ENCODE measurements at regions not wholly inside any gene's neighbourhood (a gene's known extent, or its start where the extent isn't known, plus 50 kb on each side); places are given as distances from the start of the nearest gene placed in this dataset.

DNA sequence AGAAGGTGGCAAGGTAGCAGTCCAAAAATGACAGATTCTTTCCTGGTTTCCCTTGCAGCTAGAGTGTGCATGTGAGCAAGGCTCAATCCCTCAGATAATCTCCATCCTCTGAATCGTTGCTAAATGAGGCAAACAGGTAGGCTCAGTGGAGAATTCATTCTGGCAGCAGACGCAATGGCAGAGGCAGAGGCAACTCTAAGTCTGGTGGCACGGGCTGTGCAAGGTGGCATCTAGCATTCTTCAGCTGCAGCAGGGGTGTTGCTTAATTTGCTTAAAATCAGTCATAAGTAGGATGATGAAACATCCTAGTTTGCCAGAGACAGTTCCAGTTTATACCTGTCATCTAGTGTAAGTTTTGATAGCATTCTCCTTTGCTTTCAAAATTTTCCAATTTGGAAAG lies 391.1 kb upstream of the MEX3C start:
- 78 to 85% methylated on average over 3 of the region's 3 CpGs for WGBS, 2 donors
- Histone ChIP-seq H3K4me3 (no peak overlapping the region), H3K27ac (ENCODE audit: low read depth in 1 of 2, low read length in 1 of 2) (no peak overlapping the region), H3K27me3 (ENCODE audit: control insufficient read depth in 3 of 3, insufficient read depth in 3 of 3, low read length in 2 of 3) (no peaks in the 10 kb centered on the region), H3K4me1 (ENCODE audit: control insufficient read depth in 5 of 5, insufficient read depth in 5 of 5, low read length in 5 of 5) (no peaks in the 10 kb centered on the region), H3K9me3 (ENCODE audit: control insufficient read depth in 4 of 4, insufficient read depth in 3 of 4, low read length in 3 of 4) (no peaks in the 10 kb centered on the region), H3K9ac (ENCODE audit: insufficient read depth in 1 of 2, low read length in 2 of 2) (no peak overlapping the region), H3K36me3 (ENCODE audit: control insufficient read depth in 4 of 4, insufficient read depth in 4 of 4, low read length in 4 of 4) (no peaks in the 10 kb centered on the region)
- TF ChIP-seq, protein P1, sequence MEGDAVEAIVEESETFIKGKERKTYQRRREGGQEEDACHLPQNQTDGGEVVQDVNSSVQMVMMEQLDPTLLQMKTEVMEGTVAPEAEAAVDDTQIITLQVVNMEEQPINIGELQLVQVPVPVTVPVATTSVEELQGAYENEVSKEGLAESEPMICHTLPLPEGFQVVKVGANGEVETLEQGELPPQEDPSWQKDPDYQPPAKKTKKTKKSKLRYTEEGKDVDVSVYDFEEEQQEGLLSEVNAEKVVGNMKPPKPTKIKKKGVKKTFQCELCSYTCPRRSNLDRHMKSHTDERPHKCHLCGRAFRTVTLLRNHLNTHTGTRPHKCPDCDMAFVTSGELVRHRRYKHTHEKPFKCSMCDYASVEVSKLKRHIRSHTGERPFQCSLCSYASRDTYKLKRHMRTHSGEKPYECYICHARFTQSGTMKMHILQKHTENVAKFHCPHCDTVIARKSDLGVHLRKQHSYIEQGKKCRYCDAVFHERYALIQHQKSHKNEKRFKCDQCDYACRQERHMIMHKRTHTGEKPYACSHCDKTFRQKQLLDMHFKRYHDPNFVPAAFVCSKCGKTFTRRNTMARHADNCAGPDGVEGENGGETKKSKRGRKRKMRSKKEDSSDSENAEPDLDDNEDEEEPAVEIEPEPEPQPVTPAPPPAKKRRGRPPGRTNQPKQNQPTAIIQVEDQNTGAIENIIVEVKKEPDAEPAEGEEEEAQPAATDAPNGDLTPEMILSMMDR (IDR thresholded peaks at IDR 0.05; ENCODE audit: control extremely low read depth, extremely low read depth) = no peak
- DNase-seq (no peak), ATAC-seq (ENCODE audit: insufficient read depth, low FRiP score) (no peak)

DNA sequence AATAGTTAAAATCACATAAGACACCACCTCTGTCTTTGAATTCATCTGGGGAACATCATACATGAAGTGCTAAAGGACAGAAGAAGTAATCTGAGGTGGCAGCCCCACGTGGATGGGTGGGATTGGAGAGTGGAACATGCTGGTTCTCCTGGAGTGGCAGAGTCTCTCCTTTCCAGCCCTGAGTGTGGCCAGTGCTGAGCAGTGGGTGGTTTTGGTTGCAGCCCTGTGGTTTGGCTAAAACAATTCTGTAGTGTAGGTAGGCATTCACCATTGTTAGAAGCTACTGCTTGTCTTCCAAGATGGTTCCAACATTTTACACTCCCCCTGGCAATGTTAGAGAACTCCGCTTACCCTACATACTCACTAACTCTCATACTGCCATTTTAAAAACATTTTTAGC lies 396.4 kb upstream of the MEX3C start:
- H3K9ac ChIP-seq (ENCODE audit: insufficient read depth in 1 of 2, low read length in 2 of 2) = no peak overlapping the region
- no peaks in the 10 kb centered on the region for H3K36me3 ChIP-seq (ENCODE audit: control insufficient read depth in 4 of 4, insufficient read depth in 4 of 4, low read length in 4 of 4)
- no peak overlapping the region for H3K4me3 ChIP-seq
- WGBS, 2 donors = 76 to 78% methylated on average over 2 of the region's 2 CpGs
- no peaks in the 10 kb centered on the region for H3K27me3 ChIP-seq (ENCODE audit: control insufficient read depth in 3 of 3, insufficient read depth in 3 of 3, low read length in 2 of 3)
- DNase-seq (no peak), ATAC-seq (ENCODE audit: insufficient read depth, low FRiP score) (no peak)
- TF ChIP-seq, protein P1 (IDR thresholded peaks at IDR 0.05; ENCODE audit: control extremely low read depth, extremely low read depth) = no peak
- H3K4me1 ChIP-seq (ENCODE audit: control insufficient read depth in 5 of 5, insufficient read depth in 5 of 5, low read length in 5 of 5) = no peaks in the 10 kb centered on the region
- H3K27ac ChIP-seq (ENCODE audit: low read depth in 1 of 2, low read length in 1 of 2) = no peak overlapping the region
- peaks cover 0 to 7% (median 0%) of the 10 kb centered on the region in 4 donors for H3K9me3 ChIP-seq (ENCODE audit: control insufficient read depth in 4 of 4, insufficient read depth in 3 of 4, low read length in 3 of 4)

GRCh38 chr18:51603111-51603510 lies 405.6 kb upstream of the MEX3C start:
- no peaks in the 10 kb centered on the region for H3K27me3 ChIP-seq (ENCODE audit: control insufficient read depth in 3 of 3, insufficient read depth in 3 of 3, low read length in 2 of 3)
- H3K9ac ChIP-seq (ENCODE audit: insufficient read depth in 1 of 2, low read length in 2 of 2) = no peak overlapping the region
- ATAC-seq (ENCODE audit: insufficient read depth, low FRiP score) (no peak), DNase-seq (no peak)
- TF ChIP-seq, protein P1 (IDR thresholded peaks at IDR 0.05; ENCODE audit: control extremely low read depth, extremely low read depth) = no peak
- H3K4me3 ChIP-seq = no peak overlapping the region
- no peaks in the 10 kb centered on the region for H3K36me3 ChIP-seq (ENCODE audit: control insufficient read depth in 4 of 4, insufficient read depth in 4 of 4, low read length in 4 of 4)
- peaks cover 0 to 3% (median 0%) of the 10 kb centered on the region in 5 donors for H3K4me1 ChIP-seq (ENCODE audit: control insufficient read depth in 5 of 5, insufficient read depth in 5 of 5, low read length in 5 of 5)
- H3K9me3 ChIP-seq (ENCODE audit: control insufficient read depth in 4 of 4, insufficient read depth in 3 of 4, low read length in 3 of 4) = no peaks in the 10 kb centered on the region
- H3K27ac ChIP-seq (ENCODE audit: low read depth in 1 of 2, low read length in 1 of 2) = no peak overlapping the region

GRCh38 chr18:51603551-51603950 lies 406.1 kb upstream of the MEX3C start:
- Histone ChIP-seq H3K36me3 (ENCODE audit: control insufficient read depth in 4 of 4, insufficient read depth in 4 of 4, low read length in 4 of 4) (no peaks in the 10 kb centered on the region), H3K27ac (ENCODE audit: low read depth in 1 of 2, low read length in 1 of 2) (no peak overlapping the region), H3K4me3 (no peak overlapping the region), H3K27me3 (ENCODE audit: control insufficient read depth in 3 of 3, insufficient read depth in 3 of 3, low read length in 2 of 3) (no peaks in the 10 kb centered on the region), H3K4me1 (ENCODE audit: control insufficient read depth in 5 of 5, insufficient read depth in 5 of 5, low read length in 5 of 5) (peaks cover 0 to 3% (median 0%) of the 10 kb centered on the region in 5 donors), H3K9ac (ENCODE audit: insufficient read depth in 1 of 2, low read length in 2 of 2) (no peak overlapping the region), H3K9me3 (ENCODE audit: control insufficient read depth in 4 of 4, insufficient read depth in 3 of 4, low read length in 3 of 4) (no peaks in the 10 kb centered on the region)
- DNase-seq = peak in 1 of 3 donors; percentile 4
- no peak for ATAC-seq (ENCODE audit: insufficient read depth, low FRiP score)
- TF ChIP-seq, protein P1 (IDR thresholded peaks at IDR 0.05; ENCODE audit: control extremely low read depth, extremely low read depth) = no peak
- WGBS, 2 donors = 22 to 31% methylated on average over 4 of the region's 4 CpGs

Measured in lung (tissue), 11 donors.